Esophagus (tissue), 2 donors: ENCODE measurements at regions not wholly inside any gene's neighbourhood (a gene's known extent, or its start where the extent isn't known, plus 50 kb on each side); places are given as distances from the start of the nearest gene placed in this dataset.

ENCODE experiments used
- H3K27ac ChIP-seq, 2 donors: one replicate each; pipeline ENCODE4 v1.5.1; 2013; ENCODE audit warnings: low read depth in 2 of 2, mild to moderate bottlenecking in 2 of 2, inconsistent platforms in 1 of 2, low read length in 1 of 2, moderate library complexity in 1 of 2
- H3K27me3 ChIP-seq, 2 donors: one replicate each; pipeline ENCODE4 v1.6.1; 2013; ENCODE audit warnings: low read length in 2 of 2, control low read depth in 1 of 2, mild to moderate bottlenecking in 1 of 2; ENCODE audit not compliant: insufficient read depth in 2 of 2, control insufficient read depth in 1 of 2
- H3K36me3 ChIP-seq, 2 donors: one replicate each; pipeline ENCODE4 v1.6.1; 2013; ENCODE audit warnings: low read length in 1 of 2; ENCODE audit not compliant: control insufficient read depth in 2 of 2, insufficient read depth in 2 of 2
- H3K4me1 ChIP-seq, 2 donors: one replicate each; pipeline ENCODE4 v1.6.1; 2013; ENCODE audit warnings: low read length in 1 of 2; ENCODE audit not compliant: control insufficient read depth in 2 of 2, insufficient read depth in 2 of 2
- H3K4me3 ChIP-seq, 2 donors: one replicate each; pipeline ENCODE4 v1.5.1; 2013; ENCODE audit warnings: low read length in 2 of 2, mild to moderate bottlenecking in 2 of 2, low read depth in 1 of 2, moderate library complexity in 1 of 2
- H3K9me3 ChIP-seq, 2 donors: one replicate each; pipeline ENCODE4 v1.6.1; 2013; ENCODE audit warnings: mild to moderate bottlenecking in 2 of 2, low read depth in 1 of 2, low read length in 1 of 2, moderate library complexity in 1 of 2; ENCODE audit not compliant: control insufficient read depth in 2 of 2, insufficient read depth in 1 of 2
- WGBS, 2 donors: extraction: QIAGEN DNeasy Blood & Tissue Kit; methylation state at CpG; one replicate each; pipeline ENCODE4 v1.1.7; 2013; 5-methylcytosine and 5-hydroxymethylcytosine counted together
- donor health status: healthy with polysubstance abuse.
- donor health status: Bipolar disorder and iron deficiency.

DNA sequence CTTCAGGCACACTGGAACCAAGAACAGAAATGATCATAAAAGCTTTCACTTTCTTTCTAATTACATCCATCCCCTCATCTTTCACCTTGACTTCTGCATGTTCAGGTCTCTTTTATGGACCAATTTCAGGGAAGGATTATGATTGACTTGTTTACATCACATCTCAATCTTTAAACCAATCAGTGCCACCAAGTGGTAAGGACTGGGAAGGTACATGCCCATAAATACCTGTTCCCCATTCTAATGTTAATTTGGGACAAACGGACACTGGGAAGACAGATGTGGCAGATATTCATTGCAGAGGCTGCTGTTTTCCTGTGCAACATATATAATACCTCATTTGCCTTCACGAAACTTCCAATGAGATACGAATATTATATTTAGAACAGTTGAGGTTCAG is 978.1 kb downstream of the GALC start:
- H3K27ac ChIP-seq, result no peak overlapping the region
- H3K4me3 ChIP-seq, result no peak overlapping the region
- no peaks in the 10 kb centered on the region for H3K27me3 ChIP-seq
- H3K9me3 ChIP-seq, result no peaks in the 10 kb centered on the region
- H3K4me1 ChIP-seq, result no peaks in the 10 kb centered on the region
- no peaks in the 10 kb centered on the region for H3K36me3 ChIP-seq
- 78 to 84% methylated on average over 3 of the region's 3 CpGs for WGBS, 2 donors

DNA sequence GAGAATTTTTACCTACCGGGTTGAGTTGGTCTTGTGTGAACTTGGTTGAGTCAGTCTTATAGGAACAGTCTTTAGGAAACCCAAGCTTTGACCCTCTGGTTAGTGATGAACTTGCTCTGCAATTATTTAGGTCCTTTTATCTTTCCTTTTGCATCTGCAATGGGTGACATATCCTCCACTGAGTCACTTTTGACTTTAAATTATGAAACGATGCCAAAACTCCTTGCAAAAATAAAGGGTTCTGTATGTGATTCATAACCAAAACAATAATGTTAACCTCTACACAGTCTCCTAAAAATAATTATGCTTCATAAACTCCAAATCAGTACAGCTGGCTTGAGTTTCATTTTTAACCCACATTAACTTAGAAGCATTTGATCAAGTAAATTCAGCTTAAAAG is 979.4 kb downstream of the GALC start:
- WGBS, 2 donors, result 56 to 71% methylated on average over 2 of the region's 2 CpGs
- no peaks in the 10 kb centered on the region for H3K9me3 ChIP-seq
- H3K36me3 ChIP-seq, result no peaks in the 10 kb centered on the region
- H3K27ac ChIP-seq, result no peak overlapping the region
- no peaks in the 10 kb centered on the region for H3K4me1 ChIP-seq
- no peaks in the 10 kb centered on the region for H3K27me3 ChIP-seq
- H3K4me3 ChIP-seq, result no peak overlapping the region

GRCh38 chr14:87008965-87009364 is 984.0 kb downstream of the GALC start:
- no peaks in the 10 kb centered on the region for H3K27me3 ChIP-seq
- H3K4me3 ChIP-seq, result no peak overlapping the region
- H3K27ac ChIP-seq, result no peak overlapping the region
- WGBS, 2 donors, result 87 to 94% methylated on average over 1 of the region's 1 CpG
- no peaks in the 10 kb centered on the region for H3K9me3 ChIP-seq
- no peaks in the 10 kb centered on the region for H3K4me1 ChIP-seq
- H3K36me3 ChIP-seq, result no peaks in the 10 kb centered on the region

DNA sequence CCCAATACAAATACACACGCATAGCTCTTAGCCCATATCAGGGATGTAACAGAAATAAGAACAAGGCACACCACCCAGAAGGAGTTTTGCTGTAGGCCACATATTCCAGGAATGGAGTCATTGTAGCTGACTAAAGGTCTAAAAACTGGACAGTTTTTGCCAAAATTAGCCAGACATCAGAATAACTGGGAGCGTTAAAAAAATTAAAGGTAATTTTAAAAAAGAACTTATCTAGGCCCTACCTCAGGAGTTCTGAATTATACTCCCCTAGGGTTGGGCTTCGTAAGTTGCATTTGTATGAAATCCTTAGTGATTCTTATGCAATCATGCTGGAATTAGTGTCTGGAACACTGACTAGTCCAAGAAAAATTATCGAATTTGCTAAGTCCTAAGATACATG is 987.7 kb downstream of the GALC start:
- Histone ChIP-seq H3K36me3 (no peaks in the 10 kb centered on the region), H3K4me3 (no peak overlapping the region), H3K27ac (no peak overlapping the region), H3K27me3 (no peaks in the 10 kb centered on the region), H3K9me3 (no peaks in the 10 kb centered on the region), H3K4me1 (peaks cover 0 to 4% of the 10 kb centered on the region in 2 donors)
- WGBS, 2 donors, result 42 to 63% methylated on average over 4 of the region's 4 CpGs

DNA sequence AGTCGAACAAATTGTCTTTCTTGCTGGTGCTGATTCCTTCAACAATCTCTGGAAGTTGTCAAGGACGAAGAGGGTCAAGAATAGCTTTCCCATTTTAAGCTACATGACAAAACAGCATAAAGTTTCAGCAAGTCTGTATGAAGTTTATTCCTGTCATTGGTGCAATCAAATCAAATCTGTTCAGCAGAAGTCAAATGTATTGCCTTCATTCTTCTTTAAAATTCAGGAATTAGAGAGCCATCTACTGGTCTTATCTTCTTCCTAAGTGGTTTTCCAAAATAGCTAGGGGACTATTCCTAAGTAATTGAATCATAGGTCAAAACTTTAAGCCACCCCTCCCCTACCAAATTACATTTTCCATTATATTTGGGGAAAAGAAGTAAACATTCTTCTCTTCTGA is 990.2 kb downstream of the GALC start:
- H3K4me1 ChIP-seq, result peaks cover 0 to 4% of the 10 kb centered on the region in 2 donors
- no peaks in the 10 kb centered on the region for H3K36me3 ChIP-seq
- H3K9me3 ChIP-seq, result peaks cover 0 to 2% of the 10 kb centered on the region in 2 donors
- no peaks in the 10 kb centered on the region for H3K27me3 ChIP-seq
- H3K4me3 ChIP-seq, result no peak overlapping the region
- no peak overlapping the region for H3K27ac ChIP-seq
- 52 to 56% methylated on average over 2 of the region's 2 CpGs for WGBS, 2 donors

DNA sequence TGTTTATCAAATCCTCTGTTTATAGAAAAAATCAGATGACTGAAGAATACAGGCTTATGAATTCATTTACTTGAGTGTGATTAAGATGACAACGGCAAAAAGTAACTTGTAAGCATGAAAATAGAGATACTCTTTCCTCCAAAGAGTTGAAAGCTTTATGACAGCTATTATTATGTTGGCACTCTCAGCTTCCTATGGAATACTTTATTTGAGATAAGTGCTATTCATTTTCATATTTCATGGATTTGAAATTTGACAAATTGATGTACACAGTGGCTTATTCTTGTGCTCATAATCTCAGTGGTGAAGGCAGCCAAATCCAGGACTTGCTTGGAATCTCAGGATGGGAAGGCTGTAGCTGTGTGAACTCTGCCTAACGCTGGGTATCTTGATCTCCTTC is 991.6 kb downstream of the GALC start:
- Histone ChIP-seq H3K36me3 (no peaks in the 10 kb centered on the region), H3K4me3 (no peak overlapping the region), H3K27ac (no peak overlapping the region), H3K27me3 (no peaks in the 10 kb centered on the region), H3K9me3 (peaks cover 0 to 2% of the 10 kb centered on the region in 2 donors), H3K4me1 (peaks cover 0 to 4% of the 10 kb centered on the region in 2 donors)
- WGBS, 2 donors, result 60 to 74% methylated on average over 2 of the region's 2 CpGs

DNA sequence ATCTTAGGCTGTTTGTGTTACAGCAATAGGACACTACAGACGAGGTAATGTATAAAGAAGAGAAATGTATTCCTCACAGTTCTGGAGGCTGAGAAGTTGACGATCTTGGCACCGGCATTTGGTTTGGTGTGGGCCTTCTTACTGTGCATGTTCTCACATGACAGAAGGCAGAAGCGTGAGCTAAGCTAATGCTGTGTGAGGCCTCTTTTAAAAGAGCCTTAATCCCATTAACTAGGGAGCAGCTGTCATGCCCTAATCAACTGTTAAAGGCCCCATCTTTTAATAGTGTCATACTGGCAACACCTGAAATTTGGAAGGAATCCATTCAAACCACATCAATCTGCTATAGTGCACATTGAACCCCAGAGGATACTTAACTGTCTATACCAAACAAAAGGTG is 992.9 kb downstream of the GALC start:
- H3K4me1 ChIP-seq, result peaks cover 0 to 4% of the 10 kb centered on the region in 2 donors
- no peaks in the 10 kb centered on the region for H3K27me3 ChIP-seq
- no peaks in the 10 kb centered on the region for H3K36me3 ChIP-seq
- H3K27ac ChIP-seq, result no peak overlapping the region
- peaks cover 0 to 2% of the 10 kb centered on the region in 2 donors for H3K9me3 ChIP-seq
- H3K4me3 ChIP-seq, result no peak overlapping the region
- 54 to 66% methylated on average over 4 of the region's 4 CpGs for WGBS, 2 donors

DNA sequence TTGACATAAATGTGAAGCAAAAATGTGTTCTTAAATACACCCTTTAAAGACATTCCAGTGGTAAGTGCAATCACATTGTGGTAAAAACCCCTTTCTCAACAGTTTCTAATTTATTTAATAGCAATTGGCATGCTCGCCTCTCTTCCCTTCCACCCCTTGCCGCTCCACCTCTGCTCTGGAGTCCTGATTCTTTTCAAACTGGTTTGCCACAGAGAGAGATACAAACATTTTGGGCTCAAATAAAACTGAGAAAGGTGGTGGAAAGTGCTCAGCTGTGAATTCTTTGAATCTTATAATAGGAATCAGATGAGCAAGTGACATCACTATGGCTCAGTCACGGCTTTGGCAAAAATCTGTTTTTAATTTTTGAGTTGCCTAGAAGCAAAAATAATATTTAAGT is 993.9 kb downstream of the GALC start:
- Histone ChIP-seq H3K4me1 (peaks cover 0 to 4% of the 10 kb centered on the region in 2 donors), H3K36me3 (no peaks in the 10 kb centered on the region), H3K9me3 (peaks cover 0 to 2% of the 10 kb centered on the region in 2 donors), H3K4me3 (no peak overlapping the region), H3K27me3 (no peaks in the 10 kb centered on the region), H3K27ac (no peak overlapping the region)
- WGBS, 2 donors, result 81 to 87% methylated on average over 3 of the region's 3 CpGs

GRCh38 chr14:86997271-86997670 is 995.7 kb downstream of the GALC start:
- Histone ChIP-seq H3K4me1 (peaks cover 0 to 4% of the 10 kb centered on the region in 2 donors), H3K36me3 (no peaks in the 10 kb centered on the region), H3K4me3 (no peak overlapping the region), H3K27ac (no peak overlapping the region), H3K27me3 (no peaks in the 10 kb centered on the region), H3K9me3 (peaks cover 0 to 2% of the 10 kb centered on the region in 2 donors)
- 57 to 70% methylated on average over 2 of the region's 2 CpGs for WGBS, 2 donors

GRCh38 chr14:86990396-86990795 is 1002.6 kb downstream of the GALC start:
- Histone ChIP-seq H3K4me3 (no peak overlapping the region), H3K27ac (no peak overlapping the region), H3K4me1 (no peaks in the 10 kb centered on the region), H3K9me3 (no peaks in the 10 kb centered on the region), H3K27me3 (no peaks in the 10 kb centered on the region), H3K36me3 (no peaks in the 10 kb centered on the region)
- WGBS, 2 donors, result 70 to 74% methylated on average over 2 of the region's 2 CpGs
